HL-60 (cell line): ENCODE measurements at regions not wholly inside any gene's neighbourhood (a gene's known extent, or its start where the extent isn't known, plus 50 kb on each side); places are given as distances from the start of the nearest gene placed in this dataset.

ENCODE experiments used
- DNase-seq, 2 experiments: peaks; one replicate each; pipeline ENCODE4 v3.0.0-alpha.2; 2010 to 2020; ENCODE audit warnings: low read depth in 1 of 2, low spot score in 1 of 2
- H3K27ac ChIP-seq: fragments of 250-450 bp; sonication (Bioruptor Pico); replicated peaks from 2 replicates; pipeline ENCODE4 v1.5.1; 2020; ENCODE audit warnings: mild to moderate bottlenecking, moderate library complexity
- H3K27me3 ChIP-seq: fragments of 250-450 bp; sonication (Bioruptor Pico); 2 replicates; pipeline ENCODE4 v1.5.1; 2021; ENCODE audit warnings: mild to moderate bottlenecking, moderate library complexity; ENCODE audit not compliant: insufficient read depth, poor library complexity, severe bottlenecking
- H3K4me3 ChIP-seq: replicated peaks from 2 replicates; pipeline ENCODE4 v1.5.1; 2011; ENCODE audit warnings: mild to moderate bottlenecking, control low read depth, low read length; ENCODE audit not compliant: insufficient read depth
- GABPA ChIP-seq: IDR thresholded peaks from 2 replicates; pipeline ENCODE4 v1.6.1; 2012; ENCODE audit warnings: low read depth
- POLR2AphosphoS5 ChIP-seq: IDR thresholded peaks from 2 replicates; pipeline ENCODE4 v1.6.1; 2012; ENCODE audit warnings: low read depth
- REST ChIP-seq: IDR thresholded peaks from 2 replicates; pipeline ENCODE4 v1.6.1; 2012; ENCODE audit warnings: low read depth; ENCODE audit not compliant: insufficient replicate concordance
- SPI1 ChIP-seq: IDR thresholded peaks from 2 replicates; pipeline ENCODE4 v1.6.1; 2012; ENCODE audit warnings: low read depth, mild to moderate bottlenecking, borderline replicate concordance
- TF ChIP-seq, protein P1 (sequence below): IDR thresholded peaks from one replicate; pipeline ENCODE4 v1.5.1; 2011; ENCODE audit warnings: low read length, control low read depth, inconsistent platforms; ENCODE audit not compliant: insufficient read depth

DNA sequence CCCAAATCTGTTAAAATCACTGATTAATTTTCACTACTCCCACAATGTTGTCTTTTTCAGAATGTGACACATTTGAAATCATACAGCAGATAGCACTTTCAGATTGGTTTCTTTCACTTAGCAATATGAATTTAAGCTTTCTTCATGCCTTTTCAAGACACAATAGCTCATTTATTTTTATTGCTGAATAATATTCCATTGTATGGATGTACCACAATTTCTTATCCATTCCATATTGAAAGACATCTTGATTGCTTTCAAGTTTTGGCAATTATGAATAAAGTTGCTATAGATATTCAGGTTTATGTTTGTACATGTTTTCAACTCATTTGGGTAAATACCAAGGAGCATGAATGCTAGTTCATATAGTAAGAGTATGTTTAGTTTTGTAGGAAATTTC lies 2635.6 kb upstream of the PCDH20 start:
- H3K27me3 ChIP-seq, result no peaks in the 10 kb centered on the region
- no peak for DNase-seq
- TF ChIP-seq REST (no peak), POLR2AphosphoS5 (no peak), SPI1 (no peak), GABPA (no peak)
- TF ChIP-seq, protein P1, sequence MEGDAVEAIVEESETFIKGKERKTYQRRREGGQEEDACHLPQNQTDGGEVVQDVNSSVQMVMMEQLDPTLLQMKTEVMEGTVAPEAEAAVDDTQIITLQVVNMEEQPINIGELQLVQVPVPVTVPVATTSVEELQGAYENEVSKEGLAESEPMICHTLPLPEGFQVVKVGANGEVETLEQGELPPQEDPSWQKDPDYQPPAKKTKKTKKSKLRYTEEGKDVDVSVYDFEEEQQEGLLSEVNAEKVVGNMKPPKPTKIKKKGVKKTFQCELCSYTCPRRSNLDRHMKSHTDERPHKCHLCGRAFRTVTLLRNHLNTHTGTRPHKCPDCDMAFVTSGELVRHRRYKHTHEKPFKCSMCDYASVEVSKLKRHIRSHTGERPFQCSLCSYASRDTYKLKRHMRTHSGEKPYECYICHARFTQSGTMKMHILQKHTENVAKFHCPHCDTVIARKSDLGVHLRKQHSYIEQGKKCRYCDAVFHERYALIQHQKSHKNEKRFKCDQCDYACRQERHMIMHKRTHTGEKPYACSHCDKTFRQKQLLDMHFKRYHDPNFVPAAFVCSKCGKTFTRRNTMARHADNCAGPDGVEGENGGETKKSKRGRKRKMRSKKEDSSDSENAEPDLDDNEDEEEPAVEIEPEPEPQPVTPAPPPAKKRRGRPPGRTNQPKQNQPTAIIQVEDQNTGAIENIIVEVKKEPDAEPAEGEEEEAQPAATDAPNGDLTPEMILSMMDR, result no peak
- H3K27ac ChIP-seq, result no peak overlapping the region
- no peak overlapping the region for H3K4me3 ChIP-seq

- Histone ChIP-seq H3K27ac (no peak overlapping the region), H3K27me3 (no peaks in the 10 kb centered on the region), H3K4me3 (no peak overlapping the region)
- TF ChIP-seq REST, result no peak
- TF ChIP-seq GABPA, result no peak
- TF ChIP-seq, protein P1, result no peak
- no peak for TF ChIP-seq POLR2AphosphoS5
- TF ChIP-seq SPI1, result no peak
- no peak for DNase-seq
These were observed 2625.6 kb upstream of the PCDH20 start for GRCh38 chr13:64041296-64041695.

DNA sequence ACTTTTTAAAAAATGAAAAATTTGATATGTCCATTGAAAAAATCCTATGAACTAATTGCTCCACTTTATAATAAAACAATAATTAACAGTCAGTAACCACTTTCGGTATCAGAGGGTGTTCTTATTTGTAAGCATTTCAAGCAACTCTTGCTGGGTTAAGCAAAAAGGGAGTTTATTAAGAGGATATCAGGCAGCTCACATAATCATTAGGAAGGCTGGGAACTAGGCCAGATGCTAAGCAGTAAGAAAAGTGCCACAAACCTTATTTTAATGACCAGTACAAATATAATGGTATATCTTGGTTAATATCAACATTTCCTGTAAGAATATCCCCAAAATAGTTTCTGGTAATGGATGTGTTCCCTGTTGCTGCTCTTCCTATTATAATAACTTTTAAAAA lies 2618.3 kb upstream of the PCDH20 start:
- TF ChIP-seq GABPA, result no peak
- no peak for TF ChIP-seq SPI1
- TF ChIP-seq POLR2AphosphoS5, result no peak
- TF ChIP-seq, protein P1, result no peak
- DNase-seq, result no peak
- Histone ChIP-seq H3K4me3 (no peak overlapping the region), H3K27ac (no peak overlapping the region), H3K27me3 (no peaks in the 10 kb centered on the region)

GRCh38 chr13:64029343-64030093 lies 2613.9 kb upstream of the PCDH20 start:
- TF ChIP-seq POLR2AphosphoS5 (no peak), SPI1 (no peak), REST (no peak), GABPA (no peak)
- TF ChIP-seq, protein P1, result no peak
- H3K27ac ChIP-seq, result no peak overlapping the region

More at GRCh38 chr13:64029343-64030093, 2613.9 kb upstream of the PCDH20 start:
- DNase-seq, result no peak
- H3K4me3 ChIP-seq, result no peak overlapping the region
- H3K27me3 ChIP-seq, result no peaks in the 10 kb centered on the region
